ENCODE measurements at regions not wholly inside any gene's neighbourhood (a gene's known extent, or its start where the extent isn't known, plus 50 kb on each side); places are given as distances from the start of the nearest gene placed in this dataset.

- ATAC-seq, result no peak
- no peak overlapping the region for H3K27ac Mint-ChIP-seq
- H3K36me3 Mint-ChIP-seq, result no peaks in the 10 kb centered on the region
Observed at GRCh38 chr2:77796397-77796796, 274.2 kb upstream of the LRRTM4 start.

GRCh38 chr2:77797088-77797487, 274.9 kb upstream of the LRRTM4 start:
- H3K4me1 Mint-ChIP-seq, result no peaks in the 10 kb centered on the region
- no peak for ATAC-seq
- H3K27ac Mint-ChIP-seq, result no peak overlapping the region
- no peaks in the 10 kb centered on the region for H3K27me3 Mint-ChIP-seq
- H3K9me3 Mint-ChIP-seq, result no peaks in the 10 kb centered on the region
- H3K4me3 Mint-ChIP-seq, result no peak overlapping the region
- H3K36me3 Mint-ChIP-seq, result no peaks in the 10 kb centered on the region

More at GRCh38 chr2:77796397-77796796, 274.2 kb upstream of the LRRTM4 start:
- Mint-ChIP-seq H3K9me3 (no peaks in the 10 kb centered on the region), H3K27me3 (no peaks in the 10 kb centered on the region), H3K4me3 (no peak overlapping the region), H3K4me1 (no peaks in the 10 kb centered on the region)

- Mint-ChIP-seq H3K4me3 (no peak overlapping the region), H3K36me3 (no peaks in the 10 kb centered on the region), H3K27ac (no peak overlapping the region), H3K9me3 (peaks cover 2% of the 10 kb centered on the region), H3K4me1 (no peaks in the 10 kb centered on the region), H3K27me3 (no peaks in the 10 kb centered on the region)
- no peak for ATAC-seq
Observed at GRCh38 chr2:77800410-77800809, 278.2 kb upstream of the LRRTM4 start.

- Mint-ChIP-seq H3K27ac (no peak overlapping the region), H3K9me3 (peaks cover 8% of the 10 kb centered on the region), H3K4me3 (no peak overlapping the region)
Observed at GRCh38 chr2:77807531-77808215, 285.5 kb upstream of the LRRTM4 start.

GRCh38 chr2:77808599-77808998, 286.4 kb upstream of the LRRTM4 start:
- Mint-ChIP-seq H3K27ac (no peak overlapping the region), H3K9me3 (peaks cover 8% of the 10 kb centered on the region), H3K4me1 (no peaks in the 10 kb centered on the region), H3K4me3 (no peak overlapping the region), H3K27me3 (no peaks in the 10 kb centered on the region), H3K36me3 (no peaks in the 10 kb centered on the region)
- no peak for ATAC-seq

More at GRCh38 chr2:77807531-77808215, 285.5 kb upstream of the LRRTM4 start:
- no peaks in the 10 kb centered on the region for H3K36me3 Mint-ChIP-seq
- ATAC-seq, result no peak
- H3K4me1 Mint-ChIP-seq, result no peaks in the 10 kb centered on the region
- no peaks in the 10 kb centered on the region for H3K27me3 Mint-ChIP-seq

- H3K36me3 Mint-ChIP-seq, result no peaks in the 10 kb centered on the region
- H3K9me3 Mint-ChIP-seq, result peaks cover 15% of the 10 kb centered on the region
- no peaks in the 10 kb centered on the region for H3K4me1 Mint-ChIP-seq
- no peak for ATAC-seq
- no peak overlapping the region for H3K27ac Mint-ChIP-seq
- H3K4me3 Mint-ChIP-seq, result no peak overlapping the region
- H3K27me3 Mint-ChIP-seq, result no peaks in the 10 kb centered on the region
Observed at GRCh38 chr2:77813599-77813998, 291.4 kb upstream of the LRRTM4 start.

GRCh38 chr2:77816618-77817017, 294.4 kb upstream of the LRRTM4 start:
- H3K4me1 Mint-ChIP-seq, result no peaks in the 10 kb centered on the region
- H3K4me3 Mint-ChIP-seq, result no peak overlapping the region
- no peaks in the 10 kb centered on the region for H3K27me3 Mint-ChIP-seq
- peaks cover 18% of the 10 kb centered on the region for H3K9me3 Mint-ChIP-seq
- H3K36me3 Mint-ChIP-seq, result no peaks in the 10 kb centered on the region
- no peak for ATAC-seq
- H3K27ac Mint-ChIP-seq, result no peak overlapping the region

GRCh38 chr2:77818186-77818585, 296.0 kb upstream of the LRRTM4 start:
- ATAC-seq, result no peak
- H3K4me3 Mint-ChIP-seq, result no peak overlapping the region
- no peaks in the 10 kb centered on the region for H3K27me3 Mint-ChIP-seq
- H3K27ac Mint-ChIP-seq, result no peak overlapping the region
- H3K36me3 Mint-ChIP-seq, result no peaks in the 10 kb centered on the region
- H3K9me3 Mint-ChIP-seq, result peaks cover 18% of the 10 kb centered on the region
- H3K4me1 Mint-ChIP-seq, result no peaks in the 10 kb centered on the region

GRCh38 chr2:77823028-77823427, 300.9 kb upstream of the LRRTM4 start:
- no peak for ATAC-seq
- Mint-ChIP-seq H3K36me3 (no peaks in the 10 kb centered on the region), H3K4me3 (no peak overlapping the region), H3K4me1 (no peaks in the 10 kb centered on the region), H3K9me3 (peaks cover 25% of the 10 kb centered on the region), H3K27me3 (no peaks in the 10 kb centered on the region), H3K27ac (no peak overlapping the region)

- H3K4me1 Mint-ChIP-seq, result no peaks in the 10 kb centered on the region
- no peak overlapping the region for H3K27ac Mint-ChIP-seq
- no peaks in the 10 kb centered on the region for H3K27me3 Mint-ChIP-seq
- H3K9me3 Mint-ChIP-seq, result peaks cover 18% of the 10 kb centered on the region
- no peak for ATAC-seq
- no peaks in the 10 kb centered on the region for H3K36me3 Mint-ChIP-seq
- no peak overlapping the region for H3K4me3 Mint-ChIP-seq
Observed at GRCh38 chr2:77831060-77831459, 308.9 kb upstream of the LRRTM4 start.

- Mint-ChIP-seq H3K4me1 (no peaks in the 10 kb centered on the region), H3K9me3 (peaks cover 20% of the 10 kb centered on the region), H3K27ac (no peak overlapping the region), H3K27me3 (no peaks in the 10 kb centered on the region), H3K36me3 (no peaks in the 10 kb centered on the region), H3K4me3 (no peak overlapping the region)
- ATAC-seq, result no peak
Observed at GRCh38 chr2:77831471-77831870, 309.3 kb upstream of the LRRTM4 start.

- no peak for ATAC-seq
- Mint-ChIP-seq H3K4me1 (no peaks in the 10 kb centered on the region), H3K4me3 (no peak overlapping the region), H3K27me3 (no peaks in the 10 kb centered on the region), H3K27ac (no peak overlapping the region), H3K36me3 (no peaks in the 10 kb centered on the region), H3K9me3 (peaks cover 21% of the 10 kb centered on the region)
Observed at GRCh38 chr2:77831898-77832297, 309.7 kb upstream of the LRRTM4 start.

GRCh38 chr2:77834360-77835002, 312.3 kb upstream of the LRRTM4 start:
- Mint-ChIP-seq H3K27ac (no peak overlapping the region), H3K4me1 (no peaks in the 10 kb centered on the region), H3K4me3 (no peak overlapping the region), H3K27me3 (no peaks in the 10 kb centered on the region), H3K36me3 (no peaks in the 10 kb centered on the region), H3K9me3 (peaks cover 18% of the 10 kb centered on the region)
- ATAC-seq, result no peak

GRCh38 chr2:77838441-77838840, 316.3 kb upstream of the LRRTM4 start:
- Mint-ChIP-seq H3K36me3 (no peaks in the 10 kb centered on the region), H3K4me3 (no peak overlapping the region), H3K27me3 (no peaks in the 10 kb centered on the region), H3K4me1 (no peaks in the 10 kb centered on the region), H3K9me3 (peaks cover 20% of the 10 kb centered on the region), H3K27ac (no peak overlapping the region)
- ATAC-seq, result no peak

- Mint-ChIP-seq H3K4me3 (no peak overlapping the region), H3K27me3 (no peaks in the 10 kb centered on the region), H3K27ac (no peak overlapping the region), H3K4me1 (no peaks in the 10 kb centered on the region), H3K36me3 (no peaks in the 10 kb centered on the region), H3K9me3 (peaks cover 21% of the 10 kb centered on the region)
- no peak for ATAC-seq
Observed at GRCh38 chr2:77839102-77839501, 316.9 kb upstream of the LRRTM4 start.

GRCh38 chr2:77862120-77862519, 339.9 kb upstream of the LRRTM4 start:
- ATAC-seq, result no peak
- Mint-ChIP-seq H3K4me3 (no peak overlapping the region), H3K9me3 (peaks cover 3% of the 10 kb centered on the region)

More at GRCh38 chr2:77862120-77862519, 339.9 kb upstream of the LRRTM4 start:
- H3K36me3 Mint-ChIP-seq, result no peaks in the 10 kb centered on the region
- H3K27ac Mint-ChIP-seq, result no peak overlapping the region
- no peaks in the 10 kb centered on the region for H3K27me3 Mint-ChIP-seq
- H3K4me1 Mint-ChIP-seq, result no peaks in the 10 kb centered on the region

Data from stimulated activated memory B cell treated with anti-CD40 and anti-IgM and Interleukin-4, amounts not matched to agents 10 μg/mL and 1 μg/mL and 100 μg/mL, for 72 hours (primary cell).